CD4-positive, alpha-beta memory T cell (primary cell): ENCODE measurements at regions not wholly inside any gene's neighbourhood (a gene's known extent, or its start where the extent isn't known, plus 50 kb on each side); places are given as distances from the start of the nearest gene placed in this dataset.

Source experiments
- CTCF ChIA-PET: fragments of 350-600 bp; sonication (Branson Sonifier 250); formaldehyde crosslinking; loops from one replicate; lab custom pipeline; 2021; ENCODE audit warnings: inconsistent platforms; ENCODE audit not compliant: partially characterized antibody; lab: Charles Lee
- POLR2A ChIA-PET: fragments of 350-600 bp; sonication (Branson Sonifier 250); formaldehyde crosslinking; loops from one replicate; lab custom pipeline; 2021; ENCODE audit not compliant: partially characterized antibody; lab: Charles Lee
- DNase-seq, 5 donors: peaks; one replicate each; pipeline versions ENCODE4 v3.0.0 to v3.0.0-alpha.2; 2020 to 2022; ENCODE audit warnings: mixed read lengths in 1 of 5
- H3K27ac ChIP-seq: one replicate; pipeline ENCODE4 v1.7.0; 2013; ENCODE audit warnings: low read depth, low read length
- H3K27me3 ChIP-seq: 2 replicates; pipeline ENCODE4 v1.7.0; 2013; ENCODE audit warnings: mild to moderate bottlenecking, low read length, moderate library complexity; ENCODE audit not compliant: insufficient read depth
- H3K36me3 ChIP-seq: 2 replicates; pipeline ENCODE4 v1.7.0; 2013; ENCODE audit warnings: mild to moderate bottlenecking, low read length, moderate library complexity; ENCODE audit not compliant: insufficient read depth
- H3K4me1 ChIP-seq: 2 replicates; pipeline ENCODE4 v1.7.0; 2013; ENCODE audit warnings: mild to moderate bottlenecking, low read length, moderate library complexity; ENCODE audit not compliant: insufficient read depth
- H3K4me3 ChIP-seq, 2 donors: one replicate each; pipeline ENCODE4 v1.7.0; 2013; ENCODE audit warnings: low read length in 2 of 2, mild to moderate bottlenecking in 1 of 2
- H3K9me3 ChIP-seq, 2 donors: one replicate each; pipeline ENCODE4 v1.7.0; 2013; ENCODE audit warnings: low read length in 2 of 2, control low read depth in 1 of 2; ENCODE audit not compliant: control insufficient read depth in 1 of 2
- H3K27ac Mint-ChIP-seq, 7 donors: one replicate each; pipeline ENCODE4 v1.8.0; 2020 to 2021; ENCODE audit warnings: mixed read lengths in 7 of 7, mild to moderate bottlenecking in 6 of 7, inconsistent platforms in 3 of 7, moderate library complexity in 3 of 7
- H3K27me3 Mint-ChIP-seq, 2 donors: one replicate each; pipeline ENCODE4 v1.8.0; 2020 to 2021; ENCODE audit warnings: mixed read lengths in 2 of 2
- H3K36me3 Mint-ChIP-seq, 2 donors: one replicate each; pipeline ENCODE4 v1.8.0; 2020 to 2021; ENCODE audit warnings: mixed read lengths in 2 of 2, inconsistent platforms in 1 of 2, mild to moderate bottlenecking in 1 of 2
- H3K4me1 Mint-ChIP-seq, 4 donors: one replicate each; pipeline ENCODE4 v1.8.0; 2020 to 2021; ENCODE audit warnings: mixed read lengths in 4 of 4, mild to moderate bottlenecking in 1 of 4
- H3K4me3 Mint-ChIP-seq, 8 donors: one replicate each; pipeline ENCODE4 v1.8.0; 2020 to 2021; ENCODE audit warnings: mixed read lengths in 8 of 8, mild to moderate bottlenecking in 7 of 8, moderate library complexity in 6 of 8, inconsistent platforms in 3 of 8
- H3K9me3 Mint-ChIP-seq, 8 donors: one replicate each; pipeline ENCODE4 v1.8.0; 2020 to 2021; ENCODE audit warnings: mixed read lengths in 8 of 8, mild to moderate bottlenecking in 5 of 8, inconsistent platforms in 3 of 8, moderate library complexity in 1 of 8
- intact Hi-C: fragments of 100-400 bp; cut with micrococcal nuclease; formaldehyde crosslinking; loops from one replicate; pipeline ENCODE4 v1.15.1; 2023

GRCh38 chr13:77985866-77986636, 67.4 kb upstream of the EDNRB start:
- H3K4me1 ChIP-seq: no peaks in the 10 kb centered on the region
- H3K27ac ChIP-seq: no peak overlapping the region
- no peak for DNase-seq
- H3K9me3 ChIP-seq: no peaks in the 10 kb centered on the region
- no peaks in the 10 kb centered on the region for H3K27me3 ChIP-seq
- intact Hi-C loops: no loop called here
- Mint-ChIP-seq H3K36me3 (no peaks in the 10 kb centered on the region), H3K27ac (no peak overlapping the region), H3K4me1 (no peaks in the 10 kb centered on the region), H3K4me3 (no peak overlapping the region), H3K27me3 (peaks cover 0 to 6% of the 10 kb centered on the region in 2 donors), H3K9me3 (no peaks in the 10 kb centered on the region)
- no peak overlapping the region for H3K4me3 ChIP-seq
- POLR2A ChIA-PET: interaction anchor here (0.6 kb wide), 1 partner anchor 1658 kb away, joined by 3 read pairs; no protein-coding TSS in a partner anchor
- CTCF ChIA-PET: no interaction called here
- no peaks in the 10 kb centered on the region for H3K36me3 ChIP-seq

- Mint-ChIP-seq H3K27me3 (no peaks in the 10 kb centered on the region), H3K4me1 (no peaks in the 10 kb centered on the region), H3K36me3 (no peaks in the 10 kb centered on the region), H3K9me3 (peaks cover 0 to 3% (median 0%) of the 10 kb centered on the region in 8 donors), H3K27ac (no peak overlapping the region), H3K4me3 (no peak overlapping the region)
- Histone ChIP-seq H3K27me3 (no peaks in the 10 kb centered on the region), H3K4me3 (no peak overlapping the region), H3K27ac (no peak overlapping the region), H3K9me3 (no peaks in the 10 kb centered on the region), H3K36me3 (no peaks in the 10 kb centered on the region), H3K4me1 (no peaks in the 10 kb centered on the region)
- DNase-seq: no peak
- intact Hi-C loops: no loop called here
- ChIA-PET CTCF (no interaction called here), POLR2A (no interaction called here)
Measured at GRCh38 chr13:77981281-77981881, 62.8 kb upstream of the EDNRB start.

- no peak overlapping the region for H3K27ac ChIP-seq
- H3K4me3 ChIP-seq: no peak overlapping the region
- no peak overlapping the region for H3K27ac Mint-ChIP-seq
- H3K4me1 ChIP-seq: no peaks in the 10 kb centered on the region
- no peaks in the 10 kb centered on the region for H3K36me3 Mint-ChIP-seq
- ChIA-PET POLR2A (no interaction called here), CTCF (no interaction called here)
- intact Hi-C loops: no loop called here
- H3K4me3 Mint-ChIP-seq: no peak overlapping the region
- H3K27me3 ChIP-seq: no peaks in the 10 kb centered on the region
- H3K9me3 Mint-ChIP-seq: peaks cover 0 to 3% (median 0%) of the 10 kb centered on the region in 8 donors
- no peaks in the 10 kb centered on the region for H3K27me3 Mint-ChIP-seq
- DNase-seq: no peak
- no peaks in the 10 kb centered on the region for H3K36me3 ChIP-seq
- no peaks in the 10 kb centered on the region for H3K9me3 ChIP-seq
- no peaks in the 10 kb centered on the region for H3K4me1 Mint-ChIP-seq
Measured at GRCh38 chr13:77980592-77980991, 62.0 kb upstream of the EDNRB start.

GRCh38 chr13:77979721-77980385, 61.2 kb upstream of the EDNRB start:
- no peaks in the 10 kb centered on the region for H3K27me3 ChIP-seq
- no peak overlapping the region for H3K27ac ChIP-seq
- Mint-ChIP-seq H3K4me1 (no peaks in the 10 kb centered on the region), H3K9me3 (peaks cover 0 to 3% (median 0%) of the 10 kb centered on the region in 8 donors), H3K27me3 (peaks cover 0 to under 1% of the 10 kb centered on the region in 2 donors), H3K36me3 (no peaks in the 10 kb centered on the region), H3K4me3 (no peak overlapping the region), H3K27ac (no peak overlapping the region)
- H3K4me1 ChIP-seq: no peaks in the 10 kb centered on the region
- intact Hi-C loops: no loop called here
- ChIA-PET CTCF (no interaction called here), POLR2A (no interaction called here)
- DNase-seq: no peak
- no peaks in the 10 kb centered on the region for H3K36me3 ChIP-seq
- no peaks in the 10 kb centered on the region for H3K9me3 ChIP-seq
- H3K4me3 ChIP-seq: no peak overlapping the region

- Histone ChIP-seq H3K4me1 (no peaks in the 10 kb centered on the region), H3K36me3 (no peaks in the 10 kb centered on the region), H3K27ac (no peak overlapping the region), H3K4me3 (no peak overlapping the region), H3K27me3 (no peaks in the 10 kb centered on the region), H3K9me3 (no peaks in the 10 kb centered on the region)
- CTCF ChIA-PET: no interaction called here
- H3K9me3 Mint-ChIP-seq: peaks cover 0 to 8% (median 1%) of the 10 kb centered on the region in 8 donors
- intact Hi-C loops: no loop called here
- H3K27ac Mint-ChIP-seq: no peak overlapping the region
- H3K36me3 Mint-ChIP-seq: no peaks in the 10 kb centered on the region
- POLR2A ChIA-PET: no interaction called here
- peaks cover 0 to 5% of the 10 kb centered on the region in 2 donors for H3K27me3 Mint-ChIP-seq
- no peaks in the 10 kb centered on the region for H3K4me1 Mint-ChIP-seq
- no peak overlapping the region for H3K4me3 Mint-ChIP-seq
- peak in 1 of 5 donors; percentile 35 for DNase-seq
Measured at GRCh38 chr13:77975358-77976042, 56.9 kb upstream of the EDNRB start.

GRCh38 chr13:77969299-77969698, 50.7 kb upstream of the EDNRB start:
- Mint-ChIP-seq H3K9me3 (peaks cover 0 to 3% (median 0%) of the 10 kb centered on the region in 8 donors), H3K36me3 (no peaks in the 10 kb centered on the region), H3K27me3 (peaks cover 1 to 3% of the 10 kb centered on the region in 2 donors), H3K4me1 (no peaks in the 10 kb centered on the region), H3K27ac (no peak overlapping the region), H3K4me3 (no peak overlapping the region)
- Histone ChIP-seq H3K27me3 (no peaks in the 10 kb centered on the region), H3K4me1 (no peaks in the 10 kb centered on the region), H3K9me3 (no peaks in the 10 kb centered on the region), H3K36me3 (no peaks in the 10 kb centered on the region), H3K27ac (no peak overlapping the region), H3K4me3 (no peak overlapping the region)
- ChIA-PET POLR2A (no interaction called here), CTCF (no interaction called here)
- DNase-seq: no peak
- intact Hi-C loops: no loop called here
